Panc1 (cell line): ENCODE measurements at regions not wholly inside any gene's neighbourhood (a gene's known extent, or its start where the extent isn't known, plus 50 kb on each side); places are given as distances from the start of the nearest gene placed in this dataset.

Experiments
- ATAC-seq: fragments of 200-7000 bp; cut with Tn5 transposase; 2 replicates; pipeline ENCODE4 v1.9.1; 2020; ENCODE audit warnings: mild to moderate bottlenecking, moderate library complexity
- BruUV-seq: library from RNA; stranded (reverse); fragments of 400-500 nt; replicated peaks from 2 replicates; lab custom pipeline; 2021; lab: Mats Ljungman, UMichigan
- CTCF ChIA-PET: fragments of 300-600 bp; sonication (Branson Sonifier 250); formaldehyde crosslinking; loops from one replicate; lab custom pipeline; 2022; ENCODE audit warnings: antibody characterized with exemption; lab: Charles Lee
- POLR2A ChIA-PET: fragments of 300-600 bp; sonication (Branson Sonifier 250); formaldehyde crosslinking; loops from one replicate; lab custom pipeline; 2022; ENCODE audit warnings: antibody characterized with exemption; lab: Charles Lee
- DNase-seq: peaks from one replicate; pipeline ENCODE4 v3.0.0-alpha.2; 2010; ENCODE audit warnings: low read depth, low spot score
- H3K27ac ChIP-seq: 2 replicates; pipeline ENCODE4 v1.5.1; 2011; ENCODE audit warnings: mild to moderate bottlenecking, low read length, inconsistent platforms
- H3K27me3 ChIP-seq: fragments of 200-500 bp; sonication (Bioruptor generic); 2 replicates; pipeline ENCODE4 v1.6.0; 2014; ENCODE audit warnings: low read length, inconsistent platforms; ENCODE audit not compliant: control insufficient read depth, insufficient read depth
- H3K36me3 ChIP-seq: fragments of 200-500 bp; sonication (Bioruptor generic); 2 replicates; pipeline ENCODE4 v1.5.1; 2014; ENCODE audit warnings: inconsistent platforms, mild to moderate bottlenecking, low read length, moderate library complexity; ENCODE audit not compliant: control insufficient read depth, insufficient read depth
- H3K4me1 ChIP-seq: 2 replicates; pipeline ENCODE4 v1.5.1; 2011; ENCODE audit warnings: inconsistent platforms, mild to moderate bottlenecking, low read length, moderate library complexity; ENCODE audit not compliant: control insufficient read depth, insufficient read depth
- H3K4me3 ChIP-seq, 2 experiments: 2 replicates each; pipeline ENCODE4 v1.5.1; 2011 to 2012; ENCODE audit warnings: low read depth in 2 of 2, low read length in 2 of 2, mild to moderate bottlenecking in 2 of 2, inconsistent platforms in 1 of 2, moderate library complexity in 1 of 2
- H3K9me3 ChIP-seq: fragments of 200-500 bp; sonication (Bioruptor generic); 2 replicates; pipeline ENCODE4 v1.5.1; 2014; ENCODE audit warnings: low read depth, mild to moderate bottlenecking, inconsistent platforms, low read length, moderate library complexity; ENCODE audit not compliant: control insufficient read depth, insufficient read depth
- POLR2AphosphoS5 ChIP-seq: IDR thresholded peaks from 2 replicates; pipeline ENCODE4 v1.6.1; 2012; ENCODE audit warnings: mild to moderate bottlenecking, low read depth, low read length, moderate library complexity
- SIN3A ChIP-seq: IDR thresholded peaks from 2 replicates; pipeline ENCODE4 v1.6.1; 2012; ENCODE audit warnings: low read depth, mild to moderate bottlenecking, low read length, moderate library complexity, borderline replicate concordance; ENCODE audit not compliant: insufficient read depth
- TCF7L2 ChIP-seq: IDR thresholded peaks from 2 replicates; pipeline ENCODE4 v1.6.1; 2011; ENCODE audit warnings: mild to moderate bottlenecking, low read depth, low read length, inconsistent platforms
- in situ Hi-C: cut with HindIII; loops from 2 replicates; pipeline ENCODE4 v1.10.0; 2016; ENCODE audit warnings: low sequenced_read_pairs, low pct_unique_long_range_greater_than_20kb
- intact Hi-C: fragments of 100-400 bp; cut with micrococcal nuclease; formaldehyde crosslinking; loops from one replicate; pipeline ENCODE4 v1.10.0; 2022; ENCODE audit not compliant: unreplicated experiment
- TF ChIP-seq, protein P1 (sequence below): fragments of 450-650 bp; IDR thresholded peaks from 2 replicates; pipeline ENCODE4 v1.5.1; 2017; ENCODE audit warnings: mild to moderate bottlenecking
- TF ChIP-seq, protein P2 (sequence below), 2 experiments: IDR thresholded peaks; 2 replicates each; pipeline ENCODE4 v1.6.1; 2011 to 2012; ENCODE audit warnings: low read depth in 2 of 2, control low read depth in 1 of 2, low read length in 1 of 2, mild to moderate bottlenecking in 1 of 2, moderate library complexity in 1 of 2; ENCODE audit not compliant: insufficient read depth in 1 of 2

DNA sequence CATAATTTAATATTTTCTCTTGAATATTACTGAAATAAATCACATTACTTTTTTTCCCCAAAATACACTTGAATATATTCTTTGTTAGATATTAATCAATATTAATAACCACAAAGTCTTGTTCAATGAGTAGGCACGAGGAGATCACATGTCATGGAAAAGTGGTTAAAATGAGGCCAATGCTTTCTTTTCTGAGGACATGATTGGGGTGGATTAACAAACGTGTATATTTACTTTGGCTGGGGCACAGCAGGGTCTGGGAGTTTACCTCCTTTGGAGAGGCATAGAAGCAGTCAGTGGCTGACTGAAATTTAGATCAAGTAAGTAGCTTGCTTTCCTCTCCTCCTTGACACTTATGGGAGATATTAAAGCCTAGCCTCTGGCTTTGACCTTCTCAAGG is 664.3 kb upstream of the B3GALT2 start:
- TF ChIP-seq, protein P1, sequence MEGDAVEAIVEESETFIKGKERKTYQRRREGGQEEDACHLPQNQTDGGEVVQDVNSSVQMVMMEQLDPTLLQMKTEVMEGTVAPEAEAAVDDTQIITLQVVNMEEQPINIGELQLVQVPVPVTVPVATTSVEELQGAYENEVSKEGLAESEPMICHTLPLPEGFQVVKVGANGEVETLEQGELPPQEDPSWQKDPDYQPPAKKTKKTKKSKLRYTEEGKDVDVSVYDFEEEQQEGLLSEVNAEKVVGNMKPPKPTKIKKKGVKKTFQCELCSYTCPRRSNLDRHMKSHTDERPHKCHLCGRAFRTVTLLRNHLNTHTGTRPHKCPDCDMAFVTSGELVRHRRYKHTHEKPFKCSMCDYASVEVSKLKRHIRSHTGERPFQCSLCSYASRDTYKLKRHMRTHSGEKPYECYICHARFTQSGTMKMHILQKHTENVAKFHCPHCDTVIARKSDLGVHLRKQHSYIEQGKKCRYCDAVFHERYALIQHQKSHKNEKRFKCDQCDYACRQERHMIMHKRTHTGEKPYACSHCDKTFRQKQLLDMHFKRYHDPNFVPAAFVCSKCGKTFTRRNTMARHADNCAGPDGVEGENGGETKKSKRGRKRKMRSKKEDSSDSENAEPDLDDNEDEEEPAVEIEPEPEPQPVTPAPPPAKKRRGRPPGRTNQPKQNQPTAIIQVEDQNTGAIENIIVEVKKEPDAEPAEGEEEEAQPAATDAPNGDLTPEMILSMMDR = no peak
- TF ChIP-seq TCF7L2 (no peak), POLR2AphosphoS5 (no peak), SIN3A (no peak)
- TF ChIP-seq, protein P2, sequence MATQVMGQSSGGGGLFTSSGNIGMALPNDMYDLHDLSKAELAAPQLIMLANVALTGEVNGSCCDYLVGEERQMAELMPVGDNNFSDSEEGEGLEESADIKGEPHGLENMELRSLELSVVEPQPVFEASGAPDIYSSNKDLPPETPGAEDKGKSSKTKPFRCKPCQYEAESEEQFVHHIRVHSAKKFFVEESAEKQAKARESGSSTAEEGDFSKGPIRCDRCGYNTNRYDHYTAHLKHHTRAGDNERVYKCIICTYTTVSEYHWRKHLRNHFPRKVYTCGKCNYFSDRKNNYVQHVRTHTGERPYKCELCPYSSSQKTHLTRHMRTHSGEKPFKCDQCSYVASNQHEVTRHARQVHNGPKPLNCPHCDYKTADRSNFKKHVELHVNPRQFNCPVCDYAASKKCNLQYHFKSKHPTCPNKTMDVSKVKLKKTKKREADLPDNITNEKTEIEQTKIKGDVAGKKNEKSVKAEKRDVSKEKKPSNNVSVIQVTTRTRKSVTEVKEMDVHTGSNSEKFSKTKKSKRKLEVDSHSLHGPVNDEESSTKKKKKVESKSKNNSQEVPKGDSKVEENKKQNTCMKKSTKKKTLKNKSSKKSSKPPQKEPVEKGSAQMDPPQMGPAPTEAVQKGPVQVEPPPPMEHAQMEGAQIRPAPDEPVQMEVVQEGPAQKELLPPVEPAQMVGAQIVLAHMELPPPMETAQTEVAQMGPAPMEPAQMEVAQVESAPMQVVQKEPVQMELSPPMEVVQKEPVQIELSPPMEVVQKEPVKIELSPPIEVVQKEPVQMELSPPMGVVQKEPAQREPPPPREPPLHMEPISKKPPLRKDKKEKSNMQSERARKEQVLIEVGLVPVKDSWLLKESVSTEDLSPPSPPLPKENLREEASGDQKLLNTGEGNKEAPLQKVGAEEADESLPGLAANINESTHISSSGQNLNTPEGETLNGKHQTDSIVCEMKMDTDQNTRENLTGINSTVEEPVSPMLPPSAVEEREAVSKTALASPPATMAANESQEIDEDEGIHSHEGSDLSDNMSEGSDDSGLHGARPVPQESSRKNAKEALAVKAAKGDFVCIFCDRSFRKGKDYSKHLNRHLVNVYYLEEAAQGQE (IDR thresholded peaks at IDR 0.05; ENCODE audit: insufficient read depth in 1 of 2, low read depth in 2 of 2, low read length in 1 of 2) = no peak
- Histone ChIP-seq H3K36me3 (no peaks in the 10 kb centered on the region), H3K4me1 (no peaks in the 10 kb centered on the region), H3K27ac (no peak overlapping the region), H3K4me3 (no peak overlapping the region), H3K9me3 (no peaks in the 10 kb centered on the region), H3K27me3 (no peaks in the 10 kb centered on the region)
- in situ Hi-C loops = no loop called here
- POLR2A ChIA-PET = interaction anchor here (0.6 kb wide), 1 partner anchor 209 kb away, joined by 3 read pairs; no protein-coding TSS in a partner anchor
- DNase-seq (no peak), ATAC-seq (no peak)
- no TSS peak for BruUV-seq
- CTCF ChIA-PET = no interaction called here
- intact Hi-C loops = no loop called here

DNA sequence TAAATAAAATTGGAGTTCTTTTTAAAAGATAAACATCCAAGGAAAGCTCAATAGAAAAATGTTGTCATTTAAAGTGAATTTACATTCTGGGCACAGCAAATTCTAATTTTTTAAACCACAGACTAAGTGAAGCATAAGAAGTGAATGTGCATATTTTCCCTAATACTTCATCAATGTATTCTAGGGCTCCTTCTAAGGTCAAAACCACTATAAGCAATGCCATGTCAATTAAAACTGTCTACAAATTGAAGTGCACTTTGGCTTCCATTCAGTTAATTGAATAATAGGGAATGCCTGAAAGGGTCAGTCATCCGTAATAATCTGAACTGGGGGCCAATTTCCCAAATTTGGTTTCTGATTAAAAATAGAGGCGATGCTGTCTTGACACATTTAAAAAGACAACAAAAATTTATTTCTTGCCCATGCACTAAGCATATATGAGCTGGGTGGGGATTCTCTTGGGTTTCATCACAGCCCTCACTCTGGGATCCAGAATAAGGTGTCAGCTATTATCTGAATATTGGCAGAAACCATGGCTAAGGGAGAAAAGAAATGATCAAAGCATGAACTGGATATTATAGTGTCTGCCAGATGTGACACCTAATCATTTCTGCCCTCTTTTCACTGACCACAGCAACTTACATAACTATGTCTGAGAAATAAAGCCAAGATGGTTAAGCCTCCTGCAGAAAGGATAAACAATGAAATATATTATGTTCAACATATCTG is 660.6 kb upstream of the B3GALT2 start:
- in situ Hi-C loops = no loop called here
- no peaks in the 10 kb centered on the region for H3K36me3 ChIP-seq
- no peaks in the 10 kb centered on the region for H3K4me1 ChIP-seq
- DNase-seq (no peak), ATAC-seq (no peak)
- intact Hi-C loops = no loop called here
- ChIA-PET POLR2A (no interaction called here), CTCF (no interaction called here)
- BruUV-seq = no TSS peak
- TF ChIP-seq POLR2AphosphoS5 = no peak
- no peak for TF ChIP-seq TCF7L2
- TF ChIP-seq SIN3A = no peak
- TF ChIP-seq, protein P2 (IDR thresholded peaks at IDR 0.05; ENCODE audit: insufficient read depth in 1 of 2, low read depth in 2 of 2, low read length in 1 of 2) = no peak
- TF ChIP-seq, protein P1 = no peak
- H3K27ac ChIP-seq = no peak overlapping the region
- no peak overlapping the region for H3K4me3 ChIP-seq
- no peaks in the 10 kb centered on the region for H3K27me3 ChIP-seq
- H3K9me3 ChIP-seq = no peaks in the 10 kb centered on the region; the same call in 1 of the 2 replicates
